GM23248 (cell line): ENCODE measurements at regions not wholly inside any gene's neighbourhood (a gene's known extent, or its start where the extent isn't known, plus 50 kb on each side); places are given as distances from the start of the nearest gene placed in this dataset.

ENCODE experiments used
- EZH2 ChIP-seq: fragments of 200-600 bp; sonication (generic); IDR thresholded peaks from 2 replicates; pipeline ENCODE4 v1.6.1; 2018; ENCODE audit warnings: antibody characterized with exemption, mild to moderate bottlenecking; ENCODE audit not compliant: insufficient read depth, poor library complexity, severe bottlenecking
- EZH2phosphoT487 ChIP-seq: fragments of 200-600 bp; sonication (generic); IDR thresholded peaks from 2 replicates; pipeline ENCODE4 v1.6.1; 2018; ENCODE audit warnings: antibody characterized with exemption, moderate library complexity, mild to moderate bottlenecking, low read depth; ENCODE audit not compliant: insufficient read depth

DNA sequence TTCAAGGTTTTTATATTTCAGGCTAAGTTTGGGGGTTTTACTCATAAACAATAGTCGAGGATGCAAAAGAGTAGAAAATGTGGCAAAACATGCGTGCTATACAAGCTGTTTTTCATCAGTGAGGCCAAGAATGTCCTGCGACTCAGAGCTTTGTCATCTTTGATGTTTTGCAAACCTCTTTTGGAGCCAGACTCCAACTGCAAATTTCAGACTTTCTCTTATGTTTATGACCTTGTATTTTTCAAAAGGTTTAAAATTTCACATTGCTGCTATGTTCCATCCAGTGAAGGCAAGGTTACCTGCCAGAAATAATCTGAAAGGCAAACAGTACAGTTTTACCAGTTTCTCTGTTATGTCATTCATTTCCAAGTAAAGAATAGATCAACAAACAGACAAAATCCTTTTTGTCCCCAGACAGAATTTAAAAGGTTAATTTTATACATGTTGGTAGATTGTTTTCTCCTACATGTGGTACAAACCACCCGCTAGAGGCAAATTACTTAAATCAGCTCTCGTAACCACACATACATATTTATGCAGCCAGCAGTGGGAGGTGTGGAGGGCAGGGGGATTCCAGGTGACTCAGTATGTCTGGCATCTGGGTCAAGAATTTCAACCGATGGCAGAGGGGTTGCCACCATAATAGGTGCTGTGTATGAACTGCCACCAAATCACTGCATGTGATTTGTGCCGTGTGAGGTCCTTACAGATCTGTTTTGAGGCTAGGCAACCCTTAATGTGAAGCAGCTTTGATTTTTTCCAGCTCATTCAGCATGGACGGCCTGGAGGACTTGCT lies 119.8 kb upstream of the CPM start:
- TF ChIP-seq EZH2phosphoT487 (0 out of 2 replicates have a peak, but pooled peaks have one; percentile 25), EZH2 (no peak)
